SK-N-MC (cell line): ENCODE measurements at regions not wholly inside any gene's neighbourhood (a gene's known extent, or its start where the extent isn't known, plus 50 kb on each side); places are given as distances from the start of the nearest gene placed in this dataset.

Experiments used
- DNase-seq: peaks from one replicate; pipeline ENCODE4 v3.0.0-alpha.2; 2011; ENCODE audit warnings: low read depth, low spot score
- H3K27ac ChIP-seq: fragments of 200-600 bp; sonication (generic); 2 replicates; pipeline ENCODE4 v1.5.1; 2016; ENCODE audit warnings: mixed run types
- H3K36me3 ChIP-seq: fragments of 200-600 bp; sonication (generic); 2 replicates; pipeline ENCODE4 v1.6.1; 2017; ENCODE audit warnings: antibody characterized with exemption, low read length, mixed read lengths; ENCODE audit not compliant: insufficient read depth
- H3K4me3 ChIP-seq: fragments of 200-600 bp; sonication (generic); 2 replicates; pipeline ENCODE4 v1.5.1; 2016
- H3K9ac ChIP-seq: fragments of 200-600 bp; sonication (generic); 2 replicates; pipeline ENCODE4 v1.8.0; 2017; ENCODE audit warnings: mixed run types, mixed read lengths; ENCODE audit not compliant: insufficient read length
- H3K9me3 ChIP-seq: fragments of 200-600 bp; sonication (generic); 2 replicates; pipeline ENCODE4 v1.6.1; 2017; ENCODE audit warnings: low read depth, mild to moderate bottlenecking, antibody characterized with exemption, low read length, moderate library complexity, mixed read lengths
- EZH2 ChIP-seq: fragments of 200-600 bp; sonication (generic); IDR thresholded peaks from one replicate; pipeline ENCODE4 v1.6.1; 2017; ENCODE audit warnings: antibody characterized with exemption
- FOXP2 ChIP-seq: optimal IDR thresholded peaks from 2 replicates; pipeline ENCODE3; 2011; ENCODE audit warnings: mild to moderate bottlenecking, moderate library complexity; ENCODE audit not compliant: insufficient read depth; ENCODE audit errors: extremely low read length, control extremely low read depth
- POLR2AphosphoS5 ChIP-seq: IDR thresholded peaks from 2 replicates; pipeline ENCODE4 v1.6.1; 2012; ENCODE audit warnings: mild to moderate bottlenecking, low read depth, low read length, borderline replicate concordance

- Histone ChIP-seq H3K36me3 (no peaks in the 10 kb centered on the region), H3K9ac (no peak overlapping the region), H3K4me3 (no peak overlapping the region), H3K9me3 (no peaks in the 10 kb centered on the region), H3K27ac (no peak overlapping the region)
- TF ChIP-seq POLR2AphosphoS5 (no peak), FOXP2 (no peak), EZH2 (no peak)
- DNase-seq, result no peak
Observed at GRCh38 chr1:69409731-69410456, 157.8 kb upstream of the LRRC7 start.

- H3K9ac ChIP-seq, result no peak overlapping the region
- TF ChIP-seq FOXP2, result no peak
- TF ChIP-seq EZH2, result no peak
- no peak for TF ChIP-seq POLR2AphosphoS5
- H3K9me3 ChIP-seq, result no peaks in the 10 kb centered on the region
- H3K4me3 ChIP-seq, result no peak overlapping the region
- no peak for DNase-seq
- H3K27ac ChIP-seq, result no peak overlapping the region
- no peaks in the 10 kb centered on the region for H3K36me3 ChIP-seq
Observed at GRCh38 chr1:69410457-69410850, 157.3 kb upstream of the LRRC7 start.

- TF ChIP-seq FOXP2 (no peak), POLR2AphosphoS5 (no peak), EZH2 (no peak)
- DNase-seq, result no peak
- Histone ChIP-seq H3K4me3 (no peak overlapping the region), H3K9me3 (no peaks in the 10 kb centered on the region), H3K27ac (no peak overlapping the region), H3K36me3 (no peaks in the 10 kb centered on the region), H3K9ac (no peak overlapping the region)
Observed at GRCh38 chr1:69410893-69411292, 156.8 kb upstream of the LRRC7 start.

GRCh38 chr1:69411617-69412016 lies 156.1 kb upstream of the LRRC7 start:
- no peak overlapping the region for H3K27ac ChIP-seq
- H3K4me3 ChIP-seq, result no peak overlapping the region
- DNase-seq, result no peak
- H3K9me3 ChIP-seq, result no peaks in the 10 kb centered on the region
- H3K36me3 ChIP-seq, result no peaks in the 10 kb centered on the region
- H3K9ac ChIP-seq, result no peak overlapping the region
- no peak for TF ChIP-seq POLR2AphosphoS5
- no peak for TF ChIP-seq EZH2
- no peak for TF ChIP-seq FOXP2

- no peak for TF ChIP-seq POLR2AphosphoS5
- no peak for TF ChIP-seq EZH2
- no peak for TF ChIP-seq FOXP2
- Histone ChIP-seq H3K36me3 (no peaks in the 10 kb centered on the region), H3K4me3 (no peak overlapping the region), H3K9me3 (no peaks in the 10 kb centered on the region), H3K9ac (no peak overlapping the region), H3K27ac (no peak overlapping the region)
- no peak for DNase-seq
Observed at GRCh38 chr1:69413129-69413528, 154.6 kb upstream of the LRRC7 start.

GRCh38 chr1:69414574-69414973 lies 153.1 kb upstream of the LRRC7 start:
- Histone ChIP-seq H3K36me3 (no peaks in the 10 kb centered on the region), H3K9ac (no peak overlapping the region), H3K9me3 (no peaks in the 10 kb centered on the region), H3K27ac (no peak overlapping the region), H3K4me3 (no peak overlapping the region)
- DNase-seq, result no peak
- TF ChIP-seq FOXP2 (no peak), POLR2AphosphoS5 (no peak), EZH2 (no peak)

- no peak overlapping the region for H3K27ac ChIP-seq
- H3K9ac ChIP-seq, result no peak overlapping the region
- DNase-seq, result no peak
- H3K4me3 ChIP-seq, result no peak overlapping the region
- H3K36me3 ChIP-seq, result no peaks in the 10 kb centered on the region
- H3K9me3 ChIP-seq, result no peaks in the 10 kb centered on the region
- no peak for TF ChIP-seq FOXP2
- TF ChIP-seq EZH2, result no peak
- no peak for TF ChIP-seq POLR2AphosphoS5
Observed at GRCh38 chr1:69421286-69421685, 146.4 kb upstream of the LRRC7 start.

GRCh38 chr1:69425871-69426270 lies 141.9 kb upstream of the LRRC7 start:
- no peak for DNase-seq
- H3K4me3 ChIP-seq, result no peak overlapping the region
- no peak for TF ChIP-seq FOXP2
- no peak for TF ChIP-seq POLR2AphosphoS5
- TF ChIP-seq EZH2, result no peak
- no peaks in the 10 kb centered on the region for H3K36me3 ChIP-seq
- no peaks in the 10 kb centered on the region for H3K9me3 ChIP-seq
- no peak overlapping the region for H3K9ac ChIP-seq
- H3K27ac ChIP-seq, result no peak overlapping the region

- Histone ChIP-seq H3K36me3 (no peaks in the 10 kb centered on the region), H3K27ac (no peak overlapping the region), H3K9ac (no peak overlapping the region), H3K9me3 (no peaks in the 10 kb centered on the region), H3K4me3 (no peak overlapping the region)
- no peak for DNase-seq
- TF ChIP-seq FOXP2 (no peak), POLR2AphosphoS5 (no peak), EZH2 (no peak)
Observed at GRCh38 chr1:69426401-69426800, 141.3 kb upstream of the LRRC7 start.
